Omental fat pad (tissue), 3 donors: ENCODE measurements at regions not wholly inside any gene's neighbourhood (a gene's known extent, or its start where the extent isn't known, plus 50 kb on each side); places are given as distances from the start of the nearest gene placed in this dataset.

ENCODE experiments used
- ATAC-seq: fragments of 150-250 bp; one replicate; pipeline ENCODE4 v1.9.1; 2016; ENCODE audit warnings: mild to moderate bottlenecking, moderate library complexity; ENCODE audit not compliant: low FRiP score
- DNase-seq: peaks from one replicate; pipeline ENCODE4 v3.0.0-alpha.2; 2019; ENCODE audit warnings: low spot score
- TF ChIP-seq, protein P1 (sequence below), 3 donors: fragments of 450-650 bp; IDR thresholded peaks; one replicate each; pipeline ENCODE4 v1.5.1; 2016 to 2017; ENCODE audit warnings: antibody characterized with exemption in 3 of 3, mild to moderate bottlenecking in 3 of 3, moderate library complexity in 2 of 3

DNA sequence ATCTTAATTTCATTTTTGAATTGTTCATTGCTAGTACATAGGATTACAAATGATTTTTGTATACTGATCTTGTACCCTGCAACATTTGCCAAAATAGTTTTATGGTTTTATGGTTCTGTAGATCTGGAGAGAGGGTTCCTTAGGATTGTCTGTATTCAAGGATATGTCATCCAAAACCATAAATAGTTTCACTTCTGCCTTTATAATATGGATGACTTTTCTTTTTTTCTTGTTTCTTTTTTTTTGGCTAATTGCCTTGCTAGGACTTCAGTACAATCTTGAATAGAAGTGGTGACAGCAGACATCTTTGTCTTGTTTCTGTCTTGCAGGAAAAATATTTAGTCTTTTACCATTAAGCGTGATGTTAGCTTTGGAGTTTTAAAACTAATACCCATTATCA lies 383.9 kb upstream of the HS6ST1 start:
- TF ChIP-seq, protein P1, sequence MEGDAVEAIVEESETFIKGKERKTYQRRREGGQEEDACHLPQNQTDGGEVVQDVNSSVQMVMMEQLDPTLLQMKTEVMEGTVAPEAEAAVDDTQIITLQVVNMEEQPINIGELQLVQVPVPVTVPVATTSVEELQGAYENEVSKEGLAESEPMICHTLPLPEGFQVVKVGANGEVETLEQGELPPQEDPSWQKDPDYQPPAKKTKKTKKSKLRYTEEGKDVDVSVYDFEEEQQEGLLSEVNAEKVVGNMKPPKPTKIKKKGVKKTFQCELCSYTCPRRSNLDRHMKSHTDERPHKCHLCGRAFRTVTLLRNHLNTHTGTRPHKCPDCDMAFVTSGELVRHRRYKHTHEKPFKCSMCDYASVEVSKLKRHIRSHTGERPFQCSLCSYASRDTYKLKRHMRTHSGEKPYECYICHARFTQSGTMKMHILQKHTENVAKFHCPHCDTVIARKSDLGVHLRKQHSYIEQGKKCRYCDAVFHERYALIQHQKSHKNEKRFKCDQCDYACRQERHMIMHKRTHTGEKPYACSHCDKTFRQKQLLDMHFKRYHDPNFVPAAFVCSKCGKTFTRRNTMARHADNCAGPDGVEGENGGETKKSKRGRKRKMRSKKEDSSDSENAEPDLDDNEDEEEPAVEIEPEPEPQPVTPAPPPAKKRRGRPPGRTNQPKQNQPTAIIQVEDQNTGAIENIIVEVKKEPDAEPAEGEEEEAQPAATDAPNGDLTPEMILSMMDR (IDR thresholded peaks at IDR 0.05), result no peak
- ATAC-seq (no peak), DNase-seq (no peak)

DNA sequence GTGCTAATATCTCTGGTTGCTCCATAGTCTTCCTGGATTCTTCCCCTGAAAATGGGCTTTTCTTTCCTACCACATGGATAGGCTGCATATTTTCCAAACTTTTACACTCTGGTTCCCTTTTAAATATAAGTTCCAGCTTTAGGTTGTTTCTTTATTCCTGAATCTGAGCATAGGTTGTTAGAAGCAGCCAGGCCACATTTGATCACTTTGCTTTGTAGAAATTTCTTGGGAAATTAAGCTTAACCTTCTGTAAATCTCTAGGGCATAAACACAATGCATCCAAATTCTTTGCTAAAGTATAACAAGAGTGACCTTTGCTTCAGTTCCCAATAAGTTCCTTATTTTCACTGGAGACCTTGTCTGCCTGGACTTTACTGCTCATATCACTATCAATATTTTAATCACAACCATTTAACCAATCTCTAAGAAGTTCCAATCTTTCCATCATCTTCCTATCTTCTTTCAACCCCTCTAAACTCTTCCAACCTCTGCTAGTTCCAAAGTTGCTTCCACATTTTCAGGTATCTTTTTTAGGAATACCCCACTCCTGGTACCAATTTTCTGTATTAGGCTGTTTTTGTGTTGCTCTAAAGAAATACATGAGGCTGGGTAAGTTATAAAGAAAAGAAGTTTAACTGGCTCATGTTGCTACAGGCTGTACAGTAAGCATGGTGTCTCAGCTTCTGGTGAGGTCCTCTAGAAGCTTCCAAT lies 389.6 kb upstream of the HS6ST1 start:
- DNase-seq, result no peak
- ATAC-seq, result no peak
- TF ChIP-seq, protein P1 (IDR thresholded peaks at IDR 0.05), result no peak

DNA sequence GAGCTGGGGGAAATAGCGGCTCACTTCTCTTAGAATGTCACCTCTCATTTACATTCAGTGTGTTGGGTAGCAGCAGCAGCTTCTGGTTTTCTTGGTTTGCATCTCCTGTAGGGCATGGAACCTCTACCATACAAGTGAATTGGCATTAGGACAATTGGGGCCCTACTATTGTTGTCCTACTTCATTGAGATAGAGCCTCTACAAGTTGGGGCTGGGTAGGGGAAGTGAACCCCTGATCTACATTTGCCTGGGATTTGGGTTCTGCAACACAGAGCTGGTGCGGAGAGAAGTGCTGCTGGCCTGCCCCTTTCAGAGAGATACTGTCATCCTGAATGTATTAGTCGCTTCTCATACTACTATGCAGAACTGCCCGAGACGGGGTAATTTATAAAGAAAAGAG lies 391.6 kb upstream of the HS6ST1 start:
- no peak for DNase-seq
- ATAC-seq, result no peak
- TF ChIP-seq, protein P1 (IDR thresholded peaks at IDR 0.05), result no peak

DNA sequence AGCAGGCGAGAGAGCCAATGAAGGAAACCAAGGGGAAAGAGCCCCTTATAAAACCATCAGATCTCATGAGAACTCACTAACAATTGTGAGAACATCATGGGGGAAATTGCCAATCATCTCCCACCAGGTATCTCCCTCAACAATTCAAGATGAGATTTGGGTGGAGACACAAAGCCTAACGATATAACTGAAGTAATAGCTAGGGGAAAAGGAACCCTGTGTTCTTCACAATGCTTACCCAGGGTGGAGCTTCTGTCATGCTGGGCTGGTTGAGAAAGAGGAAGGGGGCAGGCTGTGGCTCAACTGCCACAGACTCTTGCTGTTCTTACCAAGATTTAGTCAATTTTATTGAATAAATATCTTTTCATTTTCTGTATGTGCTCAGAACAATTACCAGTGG lies 392.1 kb upstream of the HS6ST1 start:
- DNase-seq (no peak), ATAC-seq (no peak)
- TF ChIP-seq, protein P1 (IDR thresholded peaks at IDR 0.05), result no peak

DNA sequence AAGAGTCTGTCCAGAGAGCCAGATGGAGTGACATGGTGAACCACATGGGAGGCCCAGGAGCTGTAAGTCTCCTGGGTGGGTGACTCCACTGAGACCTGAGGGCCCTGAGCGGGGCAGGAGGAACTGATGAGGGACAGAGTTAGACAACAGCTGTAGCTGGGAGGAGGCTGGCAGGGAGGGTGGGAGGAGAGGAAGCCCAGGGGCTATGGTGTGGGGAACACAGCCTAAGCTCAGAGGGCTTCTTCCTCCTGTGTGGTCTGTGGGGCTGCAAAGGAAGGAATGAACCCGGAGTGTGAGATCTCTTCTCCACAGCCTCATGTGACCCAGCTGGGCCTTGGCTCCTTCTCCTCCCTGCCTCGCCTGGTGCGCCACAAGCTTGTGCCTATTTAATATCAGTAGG lies 395.6 kb upstream of the HS6ST1 start:
- TF ChIP-seq, protein P1 (IDR thresholded peaks at IDR 0.05), result no peak
- DNase-seq (no peak), ATAC-seq (no peak)

DNA sequence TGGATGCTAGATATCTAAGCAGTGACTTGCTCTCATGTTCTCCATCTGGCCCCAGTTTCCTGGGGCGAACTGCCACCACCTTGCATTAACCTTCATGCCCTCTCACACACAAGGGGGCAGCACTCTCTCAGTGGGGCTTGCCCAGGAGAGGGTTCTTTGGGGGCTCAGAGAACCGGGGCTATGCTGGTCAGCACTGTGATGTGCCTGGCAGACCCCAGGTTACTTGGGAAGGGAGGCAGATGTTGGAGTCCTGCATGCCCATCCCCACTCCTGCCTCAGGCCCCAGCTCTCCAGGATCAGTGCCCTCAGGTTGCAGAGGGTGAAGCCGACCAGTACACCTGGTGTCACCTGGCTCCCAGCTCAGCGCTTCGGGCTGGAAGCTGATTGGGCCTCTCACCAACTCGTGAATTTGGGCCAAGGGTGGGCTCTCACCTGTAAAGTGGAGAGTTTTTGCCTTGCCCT lies 396.2 kb upstream of the HS6ST1 start:
- TF ChIP-seq, protein P1 (IDR thresholded peaks at IDR 0.05), result no peak

DNA sequence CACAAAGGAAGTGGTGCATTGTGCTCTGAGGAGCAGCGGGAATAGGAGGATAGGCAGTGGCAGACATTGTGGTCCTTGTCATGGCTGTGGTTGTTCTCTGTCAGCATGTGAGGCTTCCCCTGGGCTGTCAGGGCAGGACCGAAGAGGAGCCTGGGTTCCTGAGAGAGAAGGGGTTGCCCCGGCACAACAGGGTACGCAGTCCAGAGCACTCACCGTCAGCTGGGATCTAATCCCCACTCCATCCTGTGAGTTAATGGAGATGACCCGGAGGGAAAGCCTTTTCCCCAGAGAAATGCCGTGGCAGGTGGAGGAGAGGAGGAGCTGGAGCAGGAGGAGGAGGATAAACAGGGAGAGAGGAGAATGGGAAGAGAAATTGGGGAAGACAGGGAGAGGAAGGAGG lies 396.7 kb upstream of the HS6ST1 start:
- TF ChIP-seq, protein P1 (IDR thresholded peaks at IDR 0.05), result no peak
- ATAC-seq (no peak), DNase-seq (no peak)

More for the DNA sequence above, 396.2 kb upstream of the HS6ST1 start:
- no peak for ATAC-seq
- DNase-seq, result no peak
